Panc1 (cell line): ENCODE measurements at regions not wholly inside any gene's neighbourhood (a gene's known extent, or its start where the extent isn't known, plus 50 kb on each side); places are given as distances from the start of the nearest gene placed in this dataset.

Source experiments
- ATAC-seq: fragments of 200-7000 bp; cut with Tn5 transposase; 2 replicates; pipeline ENCODE4 v1.9.1; 2020; ENCODE audit warnings: mild to moderate bottlenecking, moderate library complexity
- BruUV-seq: library from RNA; stranded (reverse); fragments of 400-500 nt; replicated peaks from 2 replicates; lab custom pipeline; 2021; lab: Mats Ljungman, UMichigan
- CTCF ChIA-PET: fragments of 300-600 bp; sonication (Branson Sonifier 250); formaldehyde crosslinking; loops from one replicate; lab custom pipeline; 2022; ENCODE audit warnings: antibody characterized with exemption; lab: Charles Lee
- POLR2A ChIA-PET: fragments of 300-600 bp; sonication (Branson Sonifier 250); formaldehyde crosslinking; loops from one replicate; lab custom pipeline; 2022; ENCODE audit warnings: antibody characterized with exemption; lab: Charles Lee
- DNase-seq: peaks from one replicate; pipeline ENCODE4 v3.0.0-alpha.2; 2010; ENCODE audit warnings: low read depth, low spot score
- H3K27ac ChIP-seq: 2 replicates; pipeline ENCODE4 v1.5.1; 2011; ENCODE audit warnings: mild to moderate bottlenecking, low read length, inconsistent platforms
- H3K27me3 ChIP-seq: fragments of 200-500 bp; sonication (Bioruptor generic); 2 replicates; pipeline ENCODE4 v1.6.0; 2014; ENCODE audit warnings: low read length, inconsistent platforms; ENCODE audit not compliant: control insufficient read depth, insufficient read depth
- H3K36me3 ChIP-seq: fragments of 200-500 bp; sonication (Bioruptor generic); 2 replicates; pipeline ENCODE4 v1.5.1; 2014; ENCODE audit warnings: inconsistent platforms, mild to moderate bottlenecking, low read length, moderate library complexity; ENCODE audit not compliant: control insufficient read depth, insufficient read depth
- H3K4me1 ChIP-seq: 2 replicates; pipeline ENCODE4 v1.5.1; 2011; ENCODE audit warnings: inconsistent platforms, mild to moderate bottlenecking, low read length, moderate library complexity; ENCODE audit not compliant: control insufficient read depth, insufficient read depth
- H3K4me3 ChIP-seq, 2 experiments: 2 replicates each; pipeline ENCODE4 v1.5.1; 2011 to 2012; ENCODE audit warnings: low read depth in 2 of 2, low read length in 2 of 2, mild to moderate bottlenecking in 2 of 2, inconsistent platforms in 1 of 2, moderate library complexity in 1 of 2
- H3K9me3 ChIP-seq: fragments of 200-500 bp; sonication (Bioruptor generic); 2 replicates; pipeline ENCODE4 v1.5.1; 2014; ENCODE audit warnings: low read depth, mild to moderate bottlenecking, inconsistent platforms, low read length, moderate library complexity; ENCODE audit not compliant: control insufficient read depth, insufficient read depth
- POLR2AphosphoS5 ChIP-seq: IDR thresholded peaks from 2 replicates; pipeline ENCODE4 v1.6.1; 2012; ENCODE audit warnings: mild to moderate bottlenecking, low read depth, low read length, moderate library complexity
- SIN3A ChIP-seq: IDR thresholded peaks from 2 replicates; pipeline ENCODE4 v1.6.1; 2012; ENCODE audit warnings: low read depth, mild to moderate bottlenecking, low read length, moderate library complexity, borderline replicate concordance; ENCODE audit not compliant: insufficient read depth
- TCF7L2 ChIP-seq: IDR thresholded peaks from 2 replicates; pipeline ENCODE4 v1.6.1; 2011; ENCODE audit warnings: mild to moderate bottlenecking, low read depth, low read length, inconsistent platforms
- in situ Hi-C: cut with HindIII; loops from 2 replicates; pipeline ENCODE4 v1.10.0; 2016; ENCODE audit warnings: low sequenced_read_pairs, low pct_unique_long_range_greater_than_20kb
- intact Hi-C: fragments of 100-400 bp; cut with micrococcal nuclease; formaldehyde crosslinking; loops from one replicate; pipeline ENCODE4 v1.10.0; 2022; ENCODE audit not compliant: unreplicated experiment
- TF ChIP-seq, protein P1 (sequence below), 2 experiments: IDR thresholded peaks; 2 replicates each; pipeline ENCODE4 v1.6.1; 2011 to 2012; ENCODE audit warnings: low read depth in 2 of 2, control low read depth in 1 of 2, low read length in 1 of 2, mild to moderate bottlenecking in 1 of 2, moderate library complexity in 1 of 2; ENCODE audit not compliant: insufficient read depth in 1 of 2
- TF ChIP-seq, protein P2 (sequence below): fragments of 450-650 bp; IDR thresholded peaks from 2 replicates; pipeline ENCODE4 v1.5.1; 2017; ENCODE audit warnings: mild to moderate bottlenecking

DNA sequence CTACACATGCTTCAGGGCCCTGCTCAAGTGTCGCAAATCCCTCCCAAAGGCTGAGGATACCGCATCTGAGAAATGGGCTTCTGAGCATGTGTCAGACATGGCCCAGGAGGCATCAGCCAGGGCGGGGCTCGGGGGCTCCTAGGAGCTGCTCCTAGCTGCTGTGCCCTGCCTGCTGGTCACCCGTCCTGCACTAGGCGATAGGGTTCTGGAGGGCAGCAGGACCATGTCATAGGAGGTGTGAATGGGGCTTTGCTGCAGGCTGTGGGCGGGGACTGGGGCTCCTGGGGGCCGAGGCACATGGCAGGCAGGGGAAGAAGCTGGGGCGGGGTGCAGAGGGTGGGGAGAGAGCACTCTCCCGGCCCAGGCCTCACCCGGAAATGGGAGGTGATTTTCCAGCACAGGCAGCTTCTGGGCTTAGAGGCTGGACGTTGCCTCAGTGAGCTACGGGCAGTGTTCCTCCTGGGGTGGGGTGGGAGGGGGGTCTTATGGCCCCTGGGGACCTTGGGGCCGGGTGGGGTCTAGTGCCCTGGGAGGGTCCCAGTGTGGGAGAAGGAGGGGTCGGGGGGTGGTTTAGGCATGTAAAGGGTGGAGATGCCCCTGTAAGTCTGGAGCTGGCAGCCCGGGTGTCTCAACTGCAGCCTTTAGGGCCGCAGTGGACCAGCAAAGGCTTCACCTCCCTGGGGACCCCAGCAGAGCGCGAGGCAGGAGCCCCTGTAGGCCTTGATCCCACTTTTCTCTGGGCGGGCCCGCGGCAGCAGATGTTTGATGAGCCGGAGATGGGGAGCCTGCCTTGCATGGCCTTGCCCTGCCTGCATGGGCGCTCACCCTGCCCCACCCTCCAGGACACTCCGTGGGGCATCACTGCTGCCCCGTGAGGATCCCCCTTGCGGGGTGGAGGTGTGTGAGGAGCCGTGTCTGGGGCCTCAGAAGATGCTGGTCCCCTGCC is 98.6 kb upstream of the LRPAP1 start:
- CTCF ChIA-PET: no interaction called here
- in situ Hi-C loops (no loop called here), intact Hi-C loops (no loop called here)
- ATAC-seq (peak; percentile 62; the same call in 1 of the 2 replicates), DNase-seq (no peak)
- BruUV-seq: no TSS peak
- TF ChIP-seq TCF7L2: no peak
- TF ChIP-seq POLR2AphosphoS5: no peak
- TF ChIP-seq SIN3A: no peak
- TF ChIP-seq, protein P1, sequence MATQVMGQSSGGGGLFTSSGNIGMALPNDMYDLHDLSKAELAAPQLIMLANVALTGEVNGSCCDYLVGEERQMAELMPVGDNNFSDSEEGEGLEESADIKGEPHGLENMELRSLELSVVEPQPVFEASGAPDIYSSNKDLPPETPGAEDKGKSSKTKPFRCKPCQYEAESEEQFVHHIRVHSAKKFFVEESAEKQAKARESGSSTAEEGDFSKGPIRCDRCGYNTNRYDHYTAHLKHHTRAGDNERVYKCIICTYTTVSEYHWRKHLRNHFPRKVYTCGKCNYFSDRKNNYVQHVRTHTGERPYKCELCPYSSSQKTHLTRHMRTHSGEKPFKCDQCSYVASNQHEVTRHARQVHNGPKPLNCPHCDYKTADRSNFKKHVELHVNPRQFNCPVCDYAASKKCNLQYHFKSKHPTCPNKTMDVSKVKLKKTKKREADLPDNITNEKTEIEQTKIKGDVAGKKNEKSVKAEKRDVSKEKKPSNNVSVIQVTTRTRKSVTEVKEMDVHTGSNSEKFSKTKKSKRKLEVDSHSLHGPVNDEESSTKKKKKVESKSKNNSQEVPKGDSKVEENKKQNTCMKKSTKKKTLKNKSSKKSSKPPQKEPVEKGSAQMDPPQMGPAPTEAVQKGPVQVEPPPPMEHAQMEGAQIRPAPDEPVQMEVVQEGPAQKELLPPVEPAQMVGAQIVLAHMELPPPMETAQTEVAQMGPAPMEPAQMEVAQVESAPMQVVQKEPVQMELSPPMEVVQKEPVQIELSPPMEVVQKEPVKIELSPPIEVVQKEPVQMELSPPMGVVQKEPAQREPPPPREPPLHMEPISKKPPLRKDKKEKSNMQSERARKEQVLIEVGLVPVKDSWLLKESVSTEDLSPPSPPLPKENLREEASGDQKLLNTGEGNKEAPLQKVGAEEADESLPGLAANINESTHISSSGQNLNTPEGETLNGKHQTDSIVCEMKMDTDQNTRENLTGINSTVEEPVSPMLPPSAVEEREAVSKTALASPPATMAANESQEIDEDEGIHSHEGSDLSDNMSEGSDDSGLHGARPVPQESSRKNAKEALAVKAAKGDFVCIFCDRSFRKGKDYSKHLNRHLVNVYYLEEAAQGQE (IDR thresholded peaks at IDR 0.05; ENCODE audit: insufficient read depth in 1 of 2, low read depth in 2 of 2, low read length in 1 of 2): no peak
- TF ChIP-seq, protein P2, sequence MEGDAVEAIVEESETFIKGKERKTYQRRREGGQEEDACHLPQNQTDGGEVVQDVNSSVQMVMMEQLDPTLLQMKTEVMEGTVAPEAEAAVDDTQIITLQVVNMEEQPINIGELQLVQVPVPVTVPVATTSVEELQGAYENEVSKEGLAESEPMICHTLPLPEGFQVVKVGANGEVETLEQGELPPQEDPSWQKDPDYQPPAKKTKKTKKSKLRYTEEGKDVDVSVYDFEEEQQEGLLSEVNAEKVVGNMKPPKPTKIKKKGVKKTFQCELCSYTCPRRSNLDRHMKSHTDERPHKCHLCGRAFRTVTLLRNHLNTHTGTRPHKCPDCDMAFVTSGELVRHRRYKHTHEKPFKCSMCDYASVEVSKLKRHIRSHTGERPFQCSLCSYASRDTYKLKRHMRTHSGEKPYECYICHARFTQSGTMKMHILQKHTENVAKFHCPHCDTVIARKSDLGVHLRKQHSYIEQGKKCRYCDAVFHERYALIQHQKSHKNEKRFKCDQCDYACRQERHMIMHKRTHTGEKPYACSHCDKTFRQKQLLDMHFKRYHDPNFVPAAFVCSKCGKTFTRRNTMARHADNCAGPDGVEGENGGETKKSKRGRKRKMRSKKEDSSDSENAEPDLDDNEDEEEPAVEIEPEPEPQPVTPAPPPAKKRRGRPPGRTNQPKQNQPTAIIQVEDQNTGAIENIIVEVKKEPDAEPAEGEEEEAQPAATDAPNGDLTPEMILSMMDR: no peak
- POLR2A ChIA-PET: no interaction called here
- Histone ChIP-seq H3K4me3 (no peak overlapping the region), H3K27me3 (no peaks in the 10 kb centered on the region), H3K9me3 (no peaks in the 10 kb centered on the region), H3K27ac (no peak overlapping the region), H3K36me3 (no peaks in the 10 kb centered on the region), H3K4me1 (no peaks in the 10 kb centered on the region)

DNA sequence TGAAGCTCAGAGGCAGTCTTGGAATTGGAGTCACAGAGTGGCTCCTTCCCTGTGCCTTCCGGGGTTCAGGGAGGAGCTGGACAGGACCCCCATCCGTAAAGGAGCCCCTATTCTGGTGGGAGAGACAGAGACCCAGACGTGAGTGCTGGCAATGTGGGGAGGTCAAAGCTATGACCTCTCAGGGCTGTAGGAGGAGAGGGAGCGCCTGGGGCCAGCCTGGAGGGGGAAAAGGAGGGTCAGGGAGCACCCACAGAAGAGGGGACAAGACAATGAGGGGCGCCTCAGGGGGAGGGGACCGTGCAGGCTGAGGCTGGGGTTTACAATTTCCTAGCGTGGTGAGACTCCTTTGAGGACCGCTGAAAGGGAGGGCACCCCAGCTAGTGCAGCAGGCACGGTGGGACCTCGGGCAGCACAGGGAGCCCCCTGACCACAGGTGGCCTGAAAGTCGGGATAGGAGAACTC is 97.9 kb upstream of the LRPAP1 start:
- Histone ChIP-seq H3K36me3 (no peaks in the 10 kb centered on the region), H3K27ac (no peak overlapping the region), H3K9me3 (no peaks in the 10 kb centered on the region), H3K27me3 (no peaks in the 10 kb centered on the region), H3K4me1 (no peaks in the 10 kb centered on the region), H3K4me3 (no peak overlapping the region)
- BruUV-seq: no TSS peak
- ChIA-PET CTCF (no interaction called here), POLR2A (interaction anchor here (0.6 kb wide), 1 partner anchor 117 kb away, joined by 3 read pairs; no protein-coding TSS in a partner anchor)
- in situ Hi-C loops: no loop called here
- no peak for TF ChIP-seq SIN3A
- no peak for TF ChIP-seq POLR2AphosphoS5
- TF ChIP-seq, protein P2: no peak
- TF ChIP-seq, protein P1 (IDR thresholded peaks at IDR 0.05; ENCODE audit: insufficient read depth in 1 of 2, low read depth in 2 of 2, low read length in 1 of 2): no peak
- TF ChIP-seq TCF7L2: no peak
- no peak for DNase-seq
- ATAC-seq: no peak
- intact Hi-C loops: no loop called here
